GM10266 (cell line): ENCODE measurements at regions not wholly inside any gene's neighbourhood (a gene's known extent, or its start where the extent isn't known, plus 50 kb on each side); places are given as distances from the start of the nearest gene placed in this dataset.

Experiments
- DNase-seq: peaks from one replicate; pipeline ENCODE4 v3.0.0; 2012; ENCODE audit errors: extremely low spot score
- CTCF ChIP-seq: IDR thresholded peaks from 2 replicates; pipeline ENCODE4 v1.5.1; 2012; ENCODE audit warnings: mild to moderate bottlenecking, low read depth; ENCODE audit not compliant: control insufficient read depth, insufficient read depth; ENCODE audit errors: missing control alignments

GRCh38 chr13:73941752-73942151 is 192.5 kb downstream of the KLF12 start:
- no peak for DNase-seq
- no peak for TF ChIP-seq CTCF

- no peak for DNase-seq
- TF ChIP-seq CTCF = no peak
These were observed 194.1 kb downstream of the KLF12 start for GRCh38 chr13:73940098-73940497.

DNA sequence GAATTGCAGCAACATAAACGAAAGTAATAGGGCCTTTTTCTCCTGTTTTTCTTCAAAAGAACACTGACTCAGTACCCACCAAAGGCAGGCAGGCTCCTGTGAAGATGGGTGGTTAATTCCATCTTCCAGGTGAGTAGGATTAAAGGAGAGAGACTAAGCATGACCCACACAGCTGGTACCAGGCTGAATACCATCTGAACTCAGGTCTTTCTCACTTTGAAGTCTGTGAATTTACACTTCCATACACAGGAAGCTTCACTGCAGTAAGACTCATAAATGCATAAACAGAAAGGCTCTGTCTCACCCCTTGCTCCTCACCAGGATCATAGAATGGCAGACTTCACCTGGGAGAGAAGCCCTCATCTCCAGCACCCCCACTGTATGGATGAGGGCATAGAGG is 194.6 kb downstream of the KLF12 start:
- DNase-seq = no peak
- TF ChIP-seq CTCF = no peak

- TF ChIP-seq CTCF = no peak
- no peak for DNase-seq
These were observed 195.2 kb downstream of the KLF12 start for GRCh38 chr13:73939071-73939380.

GRCh38 chr13:73938372-73939070 is 195.7 kb downstream of the KLF12 start:
- no peak for TF ChIP-seq CTCF
- no peak for DNase-seq

GRCh38 chr13:73937441-73937840 is 196.8 kb downstream of the KLF12 start:
- no peak for TF ChIP-seq CTCF
- DNase-seq = no peak

DNA sequence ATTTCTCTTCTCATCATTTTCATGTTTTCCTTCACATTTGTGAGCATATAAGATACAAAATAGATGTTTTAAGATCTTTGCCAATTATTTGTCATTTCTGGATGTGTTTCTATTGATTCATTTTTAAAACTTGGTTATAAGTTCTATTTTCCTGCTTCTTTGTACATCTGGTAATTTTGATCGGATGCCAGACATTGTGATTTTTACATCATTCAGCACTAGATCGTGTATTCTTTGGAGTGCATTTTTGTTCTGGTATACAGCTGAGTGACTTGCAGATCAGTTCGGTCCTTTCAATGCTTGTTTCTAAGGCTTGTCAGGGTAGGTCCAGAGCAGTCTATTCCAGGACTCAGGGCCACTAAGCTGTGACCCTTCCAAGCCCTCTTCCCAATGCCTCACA is 198.2 kb downstream of the KLF12 start:
- DNase-seq = no peak

More for the DNA sequence above, 198.2 kb downstream of the KLF12 start:
- no peak for TF ChIP-seq CTCF
